ENCODE measurements at regions not wholly inside any gene's neighbourhood (a gene's known extent, or its start where the extent isn't known, plus 50 kb on each side); places are given as distances from the start of the nearest gene placed in this dataset.
"Not testable (repeated sequence)": the region's sequence is repeated elsewhere in the genome, so short reads cannot be mapped to it uniquely, and the experiment has no call there.

DNA sequence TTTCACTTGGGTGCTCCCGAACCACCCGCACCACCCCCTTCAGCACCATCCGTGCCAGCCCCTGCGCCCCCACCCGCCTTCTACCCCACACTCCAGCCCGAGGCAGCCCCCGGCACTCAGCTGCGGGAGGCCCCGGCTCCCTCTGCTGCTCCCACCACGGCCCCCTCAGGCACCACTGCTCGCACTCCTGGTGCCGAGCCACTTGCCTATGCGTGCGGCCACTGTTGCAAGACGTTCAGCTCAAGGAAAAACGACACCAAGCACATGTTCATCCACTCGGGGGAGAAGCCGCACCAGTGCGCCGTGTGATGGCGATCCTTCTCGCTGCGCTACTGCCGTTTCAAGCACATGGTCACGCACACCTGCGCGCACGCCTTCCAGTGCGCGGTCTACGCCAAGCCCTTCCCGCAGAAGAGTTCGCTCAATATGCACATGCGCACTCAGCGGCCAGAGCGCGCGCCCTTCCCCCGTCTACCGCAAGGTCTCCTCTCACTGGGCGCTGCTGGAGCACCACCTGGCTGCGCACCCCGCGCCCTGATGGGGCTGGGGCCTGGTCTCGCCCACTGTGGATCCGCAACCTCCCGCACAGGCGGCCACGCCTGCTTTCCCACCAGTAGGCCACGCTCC is 88.4 kb downstream of the LIMS4 start:
- not testable (repeated sequence) for H2AFZ ChIP-seq (ENCODE audit: low read length); H3K79me2 ChIP-seq (ENCODE audit: control insufficient read depth, insufficient read depth, low read length); H3K27me3 ChIP-seq (ENCODE audit: control insufficient read depth, insufficient read depth, low read length); H3K9me3 ChIP-seq (ENCODE audit: control insufficient read depth, insufficient read depth, low read depth, low read length); H3K4me3 ChIP-seq (replicated peaks in 1 of 4; ENCODE audit: control extremely low read depth in 1 of 4, insufficient read depth in 1 of 4, low read depth in 3 of 4, low read length in 4 of 4); H4K20me1 ChIP-seq (ENCODE audit: control insufficient read depth, extremely low read depth, insufficient read depth, low read length); H3K36me3 ChIP-seq (ENCODE audit: control insufficient read depth, insufficient read depth, low read length); H3K4me2 ChIP-seq (ENCODE audit: extremely low read depth, insufficient read depth, low read length); H3K9ac ChIP-seq (ENCODE audit: insufficient read depth, low read length); H3K27ac ChIP-seq (ENCODE audit: insufficient read depth, low read length); H3K4me1 ChIP-seq (ENCODE audit: control insufficient read depth, extremely low read depth, insufficient read depth, low read length); DNase-seq (ENCODE audit: low read depth in 2 of 2)

DNA sequence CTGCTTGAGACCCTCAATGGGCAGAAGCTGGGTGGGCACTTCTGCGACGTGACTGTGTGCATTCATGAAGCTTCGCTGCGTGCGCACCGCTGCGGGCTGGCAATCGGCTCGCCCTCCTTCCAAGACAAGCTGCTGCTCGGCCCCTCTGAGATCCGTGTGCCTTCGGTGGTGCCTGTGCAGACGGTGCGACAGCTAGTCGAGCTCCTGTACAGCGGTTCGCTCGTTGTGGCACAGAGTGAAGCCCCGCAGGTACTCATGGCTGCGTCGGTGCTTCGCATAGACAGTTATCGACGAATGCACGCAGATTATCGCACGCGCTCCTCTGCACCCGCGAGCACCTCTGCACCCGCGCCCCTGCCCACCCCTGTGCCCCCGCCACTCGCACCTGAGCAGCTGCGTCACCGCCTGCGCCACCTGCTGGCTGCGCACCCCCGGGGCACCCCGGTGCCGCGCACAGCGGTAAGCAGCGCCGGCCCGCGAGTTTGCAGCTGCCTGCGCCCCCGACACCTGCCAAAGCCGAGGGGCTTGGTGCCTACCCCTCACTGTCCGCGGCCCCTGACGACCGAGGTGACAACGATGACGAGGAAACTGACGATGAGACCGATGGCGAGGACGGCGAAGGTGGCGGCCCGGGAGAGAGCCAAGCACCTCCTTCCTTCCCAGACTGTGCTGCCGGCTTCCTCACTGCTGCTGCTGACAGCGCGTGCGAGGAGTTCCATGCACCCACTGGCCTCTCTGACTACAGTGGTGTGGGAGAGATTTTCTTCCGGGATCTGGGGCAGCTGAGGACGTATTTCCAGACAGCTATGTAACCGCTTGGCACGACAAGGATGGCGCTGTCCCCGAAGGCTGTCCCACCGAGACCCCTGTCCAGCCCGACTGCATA is 89.2 kb downstream of the LIMS4 start:
- H3K9ac ChIP-seq (ENCODE audit: insufficient read depth, low read length); DNase-seq (ENCODE audit: low read depth in 2 of 2); H3K4me3 ChIP-seq (replicated peaks in 1 of 4; ENCODE audit: control extremely low read depth in 1 of 4, insufficient read depth in 1 of 4, low read depth in 3 of 4, low read length in 4 of 4); H4K20me1 ChIP-seq (ENCODE audit: control insufficient read depth, extremely low read depth, insufficient read depth, low read length); H3K4me1 ChIP-seq (ENCODE audit: control insufficient read depth, extremely low read depth, insufficient read depth, low read length); H3K9me3 ChIP-seq (ENCODE audit: control insufficient read depth, insufficient read depth, low read depth, low read length); H3K4me2 ChIP-seq (ENCODE audit: extremely low read depth, insufficient read depth, low read length); H3K27ac ChIP-seq (ENCODE audit: insufficient read depth, low read length); H3K27me3 ChIP-seq (ENCODE audit: control insufficient read depth, insufficient read depth, low read length); H3K79me2 ChIP-seq (ENCODE audit: control insufficient read depth, insufficient read depth, low read length); H3K36me3 ChIP-seq (ENCODE audit: control insufficient read depth, insufficient read depth, low read length); H2AFZ ChIP-seq (ENCODE audit: low read length): not testable (repeated sequence)

DNA sequence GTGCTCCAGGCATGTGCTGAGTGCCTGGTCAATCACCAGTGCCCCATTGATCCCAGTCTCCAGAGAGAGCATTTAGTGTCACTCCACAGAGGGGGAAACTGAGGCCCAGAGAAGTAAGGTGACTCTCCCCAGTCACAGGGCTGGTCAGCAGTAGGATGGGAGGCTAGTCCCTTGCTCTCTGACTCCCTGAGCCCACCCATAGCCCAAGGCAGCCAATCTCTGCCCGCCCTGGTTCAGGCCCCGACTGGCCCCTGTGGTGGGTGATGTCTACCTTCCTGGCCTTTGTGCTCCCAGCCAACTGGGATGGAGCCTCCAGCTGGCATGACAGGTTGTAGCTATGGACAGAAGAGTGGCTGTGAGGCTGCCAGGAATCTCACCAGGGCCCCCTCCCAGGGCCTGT is 99.1 kb downstream of the LIMS4 start:
- H3K4me2 ChIP-seq (ENCODE audit: extremely low read depth, insufficient read depth, low read length); DNase-seq (ENCODE audit: low read depth in 2 of 2); H4K20me1 ChIP-seq (ENCODE audit: control insufficient read depth, extremely low read depth, insufficient read depth, low read length): not testable (repeated sequence)

DNA sequence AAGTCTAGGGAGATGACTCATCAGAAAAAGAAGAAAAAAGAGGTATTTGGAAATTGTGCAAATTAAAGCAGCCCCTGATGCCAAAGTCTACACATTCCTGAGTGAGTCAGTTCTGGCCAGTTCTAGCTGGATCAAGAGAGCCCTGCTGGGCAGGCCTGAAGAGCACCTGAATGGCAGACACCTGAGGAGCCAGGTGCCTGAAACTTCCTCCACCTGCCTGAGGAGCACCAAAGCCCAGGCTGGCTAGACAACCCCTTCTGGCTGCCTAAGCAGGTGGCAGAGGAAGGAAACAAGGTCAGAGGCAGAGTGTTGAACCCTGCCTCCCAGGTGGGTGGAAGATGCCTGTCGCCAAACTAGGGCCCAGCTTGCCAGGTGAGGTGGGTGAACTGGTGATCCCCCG is 101.0 kb downstream of the LIMS4 start:
- not testable (repeated sequence) for H4K20me1 ChIP-seq (ENCODE audit: control insufficient read depth, extremely low read depth, insufficient read depth, low read length); H3K9me3 ChIP-seq (ENCODE audit: control insufficient read depth, insufficient read depth, low read depth, low read length); H3K27ac ChIP-seq (ENCODE audit: insufficient read depth, low read length); H3K4me1 ChIP-seq (ENCODE audit: control insufficient read depth, extremely low read depth, insufficient read depth, low read length); DNase-seq (ENCODE audit: low read depth in 2 of 2); H3K36me3 ChIP-seq (ENCODE audit: control insufficient read depth, insufficient read depth, low read length); H3K4me3 ChIP-seq (replicated peaks in 1 of 4; ENCODE audit: control extremely low read depth in 1 of 4, insufficient read depth in 1 of 4, low read depth in 3 of 4, low read length in 4 of 4); H3K79me2 ChIP-seq (ENCODE audit: control insufficient read depth, insufficient read depth, low read length); H3K27me3 ChIP-seq (ENCODE audit: control insufficient read depth, insufficient read depth, low read length); H2AFZ ChIP-seq (ENCODE audit: low read length); H3K4me2 ChIP-seq (ENCODE audit: extremely low read depth, insufficient read depth, low read length); H3K9ac ChIP-seq (ENCODE audit: insufficient read depth, low read length)

More for the DNA sequence above, 99.1 kb downstream of the LIMS4 start:
- H3K9ac ChIP-seq (ENCODE audit: insufficient read depth, low read length); H3K9me3 ChIP-seq (ENCODE audit: control insufficient read depth, insufficient read depth, low read depth, low read length); H3K27me3 ChIP-seq (ENCODE audit: control insufficient read depth, insufficient read depth, low read length); H3K36me3 ChIP-seq (ENCODE audit: control insufficient read depth, insufficient read depth, low read length); H3K4me1 ChIP-seq (ENCODE audit: control insufficient read depth, extremely low read depth, insufficient read depth, low read length); H3K27ac ChIP-seq (ENCODE audit: insufficient read depth, low read length); H3K79me2 ChIP-seq (ENCODE audit: control insufficient read depth, insufficient read depth, low read length); H3K4me3 ChIP-seq (replicated peaks in 1 of 4; ENCODE audit: control extremely low read depth in 1 of 4, insufficient read depth in 1 of 4, low read depth in 3 of 4, low read length in 4 of 4); H2AFZ ChIP-seq (ENCODE audit: low read length): not testable (repeated sequence)

DNA sequence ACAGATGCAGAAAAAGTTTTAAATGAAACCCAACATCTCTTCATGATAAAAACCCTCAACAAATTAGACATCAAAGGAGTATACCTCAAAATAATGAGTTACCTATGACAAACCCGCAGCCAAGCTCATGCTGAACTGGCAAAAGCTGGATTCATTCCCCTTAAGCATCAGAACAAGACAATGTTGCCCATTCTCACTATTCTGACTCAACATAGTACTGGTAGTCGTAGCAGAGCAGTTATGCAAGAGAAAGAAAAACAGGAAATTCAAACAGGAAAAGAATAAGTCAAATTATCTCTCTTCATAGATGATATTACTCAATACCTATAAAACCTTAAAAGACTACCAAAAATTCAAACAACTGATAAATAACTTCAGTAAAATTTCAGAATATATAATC is 115.0 kb downstream of the LIMS4 start:
- not testable (repeated sequence) for H2AFZ ChIP-seq (ENCODE audit: low read length); H3K36me3 ChIP-seq (ENCODE audit: control insufficient read depth, insufficient read depth, low read length); H3K4me1 ChIP-seq (ENCODE audit: control insufficient read depth, extremely low read depth, insufficient read depth, low read length); DNase-seq (ENCODE audit: low read depth in 2 of 2); H3K9ac ChIP-seq (ENCODE audit: insufficient read depth, low read length); H3K27me3 ChIP-seq (ENCODE audit: control insufficient read depth, insufficient read depth, low read length); H4K20me1 ChIP-seq (ENCODE audit: control insufficient read depth, extremely low read depth, insufficient read depth, low read length); H3K4me2 ChIP-seq (ENCODE audit: extremely low read depth, insufficient read depth, low read length); H3K27ac ChIP-seq (ENCODE audit: insufficient read depth, low read length); H3K79me2 ChIP-seq (ENCODE audit: control insufficient read depth, insufficient read depth, low read length); H3K9me3 ChIP-seq (ENCODE audit: control insufficient read depth, insufficient read depth, low read depth, low read length); H3K4me3 ChIP-seq (replicated peaks in 1 of 4; ENCODE audit: control extremely low read depth in 1 of 4, insufficient read depth in 1 of 4, low read depth in 3 of 4, low read length in 4 of 4)

DNA sequence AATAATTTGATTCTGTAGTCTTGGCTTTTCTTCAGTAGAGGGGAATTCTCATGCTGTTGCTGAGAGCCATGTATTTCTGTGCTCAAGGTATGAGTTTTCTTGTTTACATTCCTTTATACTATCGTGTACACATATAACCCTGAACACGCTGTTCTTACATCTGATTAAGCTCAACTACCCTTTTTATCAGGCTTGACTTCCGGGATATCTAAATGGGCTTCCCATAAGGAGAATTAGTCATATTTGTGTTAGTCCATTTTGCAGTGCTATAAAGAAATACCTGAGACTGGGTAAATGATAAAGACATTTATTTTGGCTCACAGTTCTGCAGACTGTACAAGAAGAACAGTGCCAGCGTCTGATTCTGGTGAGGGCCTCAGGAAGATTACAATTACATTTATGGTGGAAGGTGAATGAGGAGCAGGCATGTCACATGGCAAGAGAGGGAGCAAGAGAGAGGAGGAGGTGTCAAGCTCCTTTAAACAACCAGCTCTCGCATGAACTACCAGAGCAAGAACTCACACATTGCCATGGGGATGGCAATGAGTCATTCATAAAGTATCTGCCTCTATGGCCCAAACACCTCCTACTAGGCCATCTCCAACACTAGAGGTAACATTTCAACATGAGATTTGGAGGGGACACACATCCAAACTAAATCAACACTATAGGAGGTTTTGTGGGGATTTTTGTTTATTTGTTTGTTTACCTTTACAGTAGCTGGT is 118.2 kb downstream of the LIMS4 start:
- not testable (repeated sequence) for H3K36me3 ChIP-seq (ENCODE audit: control insufficient read depth, insufficient read depth, low read length); H2AFZ ChIP-seq (ENCODE audit: low read length); DNase-seq (ENCODE audit: low read depth in 2 of 2); H3K79me2 ChIP-seq (ENCODE audit: control insufficient read depth, insufficient read depth, low read length); H3K9ac ChIP-seq (ENCODE audit: insufficient read depth, low read length); H3K4me2 ChIP-seq (ENCODE audit: extremely low read depth, insufficient read depth, low read length); H3K27me3 ChIP-seq (ENCODE audit: control insufficient read depth, insufficient read depth, low read length); H3K4me3 ChIP-seq (replicated peaks in 1 of 4; ENCODE audit: control extremely low read depth in 1 of 4, insufficient read depth in 1 of 4, low read depth in 3 of 4, low read length in 4 of 4); H3K9me3 ChIP-seq (ENCODE audit: control insufficient read depth, insufficient read depth, low read depth, low read length); H3K4me1 ChIP-seq (ENCODE audit: control insufficient read depth, extremely low read depth, insufficient read depth, low read length); H3K27ac ChIP-seq (ENCODE audit: insufficient read depth, low read length); H4K20me1 ChIP-seq (ENCODE audit: control insufficient read depth, extremely low read depth, insufficient read depth, low read length)
